ENCODE measurements at regions not wholly inside any gene's neighbourhood (a gene's known extent, or its start where the extent isn't known, plus 50 kb on each side); places are given as distances from the start of the nearest gene placed in this dataset.

GRCh38 chr6:163739408-163739725 is 324.8 kb downstream of the QKI start:
- TF ChIP-seq POLR2AphosphoS5 (IDR thresholded peaks at IDR 0.05; ENCODE audit: borderline replicate concordance, low read depth, low read length) (no peak), EZH2 (IDR thresholded peaks at IDR 0.05) (no peak), FOXP2 (optimal IDR thresholded peaks at IDR 0.05; ENCODE audit: control extremely low read depth, extremely low read length, insufficient read depth) (no peak)
